NB4 (cell line): ENCODE measurements at regions not wholly inside any gene's neighbourhood (a gene's known extent, or its start where the extent isn't known, plus 50 kb on each side); places are given as distances from the start of the nearest gene placed in this dataset.
A peak's percentile ranks its signal among the peaks of the same experiment; 100 is the strongest.
"Not testable (repeated sequence)": the region's sequence is repeated elsewhere in the genome, so short reads cannot be mapped to it uniquely, and the experiment has no call there.

Experiments
- DNase-seq: peaks from one replicate; pipeline ENCODE4 v3.0.0; 2010; ENCODE audit warnings: low read depth
- H3K4me3 ChIP-seq: one replicate; pipeline ENCODE4 v1.5.1; 2011; ENCODE audit warnings: mild to moderate bottlenecking, low read depth, low read length, moderate library complexity

DNA sequence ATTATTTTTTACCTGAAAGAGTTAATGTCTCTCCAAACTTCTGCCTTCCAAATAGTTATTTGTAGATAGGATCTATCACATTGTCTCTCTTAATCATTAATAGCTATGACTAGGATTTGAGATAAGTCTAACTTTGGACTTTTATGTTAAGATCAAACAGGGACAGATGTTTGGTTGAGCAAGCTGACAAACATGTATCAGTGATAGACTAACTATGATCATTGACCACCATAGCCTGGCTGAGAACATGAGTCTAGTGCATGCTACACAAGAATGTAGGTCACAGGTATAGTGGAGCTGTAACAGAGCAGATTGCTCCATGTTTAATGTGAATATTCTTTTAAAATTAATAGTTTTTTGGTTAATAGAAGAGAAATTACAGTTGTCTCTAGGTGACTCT is 52.0 kb downstream of the SYT15B start:
- not testable (repeated sequence) for H3K4me3 ChIP-seq, DNase-seq

DNA sequence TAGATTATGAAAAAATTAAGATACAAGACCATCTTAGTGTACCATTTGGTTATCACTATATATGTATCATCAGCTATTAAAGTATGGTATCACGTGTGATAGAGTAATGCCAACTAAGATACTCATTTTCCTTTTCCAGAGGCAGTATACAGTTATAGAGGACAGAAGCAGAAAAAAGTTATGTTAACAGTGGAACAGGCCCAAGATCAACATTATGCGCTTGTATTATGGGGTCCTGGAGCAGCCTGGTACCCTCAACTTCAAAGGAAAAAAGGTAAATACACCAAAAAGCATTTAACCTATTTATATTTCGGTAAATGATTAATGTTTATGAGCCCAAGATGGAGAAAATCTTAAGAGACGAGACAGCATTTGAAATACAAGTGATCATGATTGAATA is 52.9 kb downstream of the SYT15B start:
- not testable (repeated sequence) for DNase-seq

DNA sequence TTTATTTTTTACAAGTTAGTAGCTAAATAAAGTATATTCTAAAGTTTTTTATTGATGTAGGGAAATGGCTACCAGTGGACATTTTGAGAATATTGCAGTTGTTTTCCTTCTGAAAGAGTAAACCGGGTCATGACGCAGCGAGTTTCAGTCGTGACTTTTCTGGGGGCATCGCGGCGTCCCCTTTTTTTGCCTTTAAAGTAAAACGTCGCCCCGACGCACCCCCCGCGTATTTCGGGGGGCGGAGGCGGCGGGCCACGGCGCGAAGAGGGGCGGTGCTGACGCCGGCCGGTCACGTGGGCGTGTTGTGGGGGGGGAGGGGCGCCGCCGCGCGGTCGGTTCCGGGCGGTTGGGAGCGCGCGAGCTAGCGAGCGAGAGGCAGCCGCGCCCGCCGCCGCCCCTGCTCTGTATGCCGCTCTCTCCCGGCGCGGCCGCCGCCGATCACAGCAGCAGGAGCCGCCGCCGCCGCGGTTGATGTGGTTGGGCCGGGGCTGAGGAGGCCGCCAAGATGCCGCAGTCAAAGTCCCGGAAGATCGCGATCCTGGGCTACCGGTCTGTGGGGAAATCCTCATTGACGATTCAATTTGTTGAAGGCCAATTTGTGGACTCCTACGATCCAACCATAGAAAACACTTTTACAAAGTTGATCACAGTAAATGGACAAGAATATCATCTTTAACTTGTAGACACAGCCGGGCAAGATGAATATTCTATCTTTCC is 57.5 kb downstream of the SYT15B start:
- H3K4me3 ChIP-seq, result peak overlapping the region; percentile 59
- peak; percentile 13 for DNase-seq

More for the DNA sequence above, 52.9 kb downstream of the SYT15B start:
- H3K4me3 ChIP-seq, result not testable (repeated sequence)

DNA sequence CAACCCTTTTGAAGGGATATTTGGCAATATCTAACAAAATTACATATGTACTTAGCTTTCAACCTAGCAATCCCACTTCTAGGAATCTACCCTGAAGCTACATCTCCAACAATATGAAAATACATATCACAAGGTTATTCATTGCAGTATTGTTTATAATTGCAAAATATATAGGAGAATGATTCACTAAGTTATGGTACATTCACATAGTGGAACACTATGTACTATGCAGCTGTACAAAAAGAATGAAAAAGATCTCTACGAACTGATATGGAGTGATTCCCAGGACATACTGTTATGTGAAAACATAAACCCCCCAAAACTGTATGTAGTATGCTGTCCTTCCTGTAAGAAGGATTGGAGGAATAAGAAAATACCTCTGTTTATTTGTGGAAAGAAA is 62.1 kb downstream of the SYT15B start:
- not testable (repeated sequence) for DNase-seq, H3K4me3 ChIP-seq

DNA sequence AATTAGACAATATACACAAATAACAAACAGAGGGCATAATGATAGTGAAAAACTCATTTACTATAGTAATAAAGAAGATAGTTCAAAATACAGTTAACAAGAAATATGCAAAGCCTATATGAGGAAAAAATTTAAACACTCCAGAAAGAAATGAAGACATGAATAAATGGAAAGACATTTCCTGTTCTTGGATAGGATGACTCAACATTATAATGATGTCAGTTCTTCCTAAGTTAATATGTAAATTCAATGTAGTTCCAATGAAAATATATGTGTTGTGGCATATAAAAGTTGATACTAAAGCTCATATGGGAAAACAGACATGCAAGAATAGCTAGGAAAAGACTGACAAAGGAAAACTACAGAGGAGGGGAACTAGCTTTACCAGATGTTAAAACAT is 63.5 kb downstream of the SYT15B start:
- not testable (repeated sequence) for DNase-seq, H3K4me3 ChIP-seq

DNA sequence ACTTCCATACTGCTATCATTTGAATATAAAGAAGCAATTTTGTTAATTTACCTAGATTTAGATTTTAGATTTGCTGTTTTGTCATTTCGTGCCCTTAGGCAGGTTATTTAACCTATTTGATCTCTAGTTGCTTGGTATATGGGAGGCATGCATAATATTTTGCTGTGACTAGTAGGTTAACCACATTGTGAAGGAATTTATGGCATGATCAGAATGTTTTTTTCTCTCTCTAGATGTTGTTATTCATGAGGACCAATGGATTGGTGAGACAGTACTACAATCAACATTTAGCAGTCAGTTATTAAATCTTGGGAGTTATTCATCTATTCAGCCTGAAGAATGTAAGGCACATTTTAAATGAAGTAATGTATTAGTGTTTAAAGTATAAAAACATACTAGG is 67.2 kb downstream of the SYT15B start:
- H3K4me3 ChIP-seq, DNase-seq: not testable (repeated sequence)

DNA sequence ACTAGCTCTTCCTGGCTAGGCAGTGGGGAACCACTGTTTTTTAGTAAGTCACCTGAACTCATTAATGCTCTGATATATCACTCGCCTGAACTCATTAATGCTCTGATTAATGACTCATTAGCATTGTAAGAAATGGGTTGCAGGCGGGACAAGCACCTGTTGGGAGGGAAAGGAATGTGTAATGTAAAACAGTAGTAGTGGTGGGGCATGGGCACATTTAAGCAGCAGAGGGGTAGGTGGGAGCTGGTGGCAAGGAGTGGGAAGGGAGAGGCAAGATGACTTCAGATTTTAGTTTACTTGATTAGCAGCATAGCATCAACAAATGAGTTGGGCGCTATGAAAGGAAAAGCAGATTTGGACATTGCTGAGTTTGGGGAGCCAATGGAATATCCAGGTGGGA is 68.2 kb downstream of the SYT15B start:
- H3K4me3 ChIP-seq, DNase-seq: not testable (repeated sequence)

DNA sequence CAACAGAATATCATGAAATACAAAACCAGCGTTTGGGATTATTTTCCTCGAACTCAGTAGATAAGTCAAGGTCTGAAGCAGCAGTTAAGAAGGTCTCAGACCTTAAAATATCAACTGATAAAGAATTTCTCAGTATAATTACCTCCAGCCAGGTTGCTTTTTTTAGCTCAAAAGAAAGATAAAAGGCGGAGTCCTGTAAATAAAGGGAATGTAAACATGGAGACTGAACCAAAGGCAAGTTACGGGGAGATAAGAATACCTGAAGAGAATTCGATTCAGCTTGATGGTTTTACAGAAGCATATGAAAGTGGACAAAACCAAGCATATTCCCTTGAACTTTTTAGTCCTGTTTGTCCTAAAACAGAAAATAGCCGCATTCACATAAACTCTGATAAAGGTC is 73.1 kb downstream of the SYT15B start:
- not testable (repeated sequence) for H3K4me3 ChIP-seq, DNase-seq

DNA sequence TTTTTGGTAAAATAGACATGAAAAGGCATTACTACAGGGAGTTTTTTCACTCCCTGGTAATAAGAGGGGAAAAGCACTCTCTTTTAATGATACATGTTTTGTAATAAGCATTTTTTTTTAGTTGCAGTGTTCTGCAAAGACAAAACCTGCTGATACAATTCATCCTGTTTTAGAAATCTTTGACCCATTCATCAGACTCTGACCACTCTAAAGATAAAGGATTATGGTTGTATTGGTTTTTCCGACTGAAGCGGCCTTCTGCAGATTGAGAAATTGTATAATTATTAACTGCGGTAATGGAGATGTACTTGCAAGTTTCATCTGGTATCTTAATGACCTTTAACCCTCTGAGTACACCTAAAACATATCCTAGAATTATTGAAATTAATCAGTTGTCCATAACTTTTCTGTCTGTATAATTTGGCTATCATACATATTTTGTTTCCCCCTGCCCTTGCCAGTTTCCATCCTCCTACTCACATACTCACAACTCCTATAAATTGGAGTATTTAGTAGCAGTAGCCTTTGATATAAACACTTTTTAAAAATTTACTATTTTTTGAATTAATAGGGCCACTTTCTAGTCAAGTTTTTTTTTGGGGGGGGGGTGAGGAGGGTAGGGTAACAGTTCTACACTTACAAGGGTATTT is 79.4 kb downstream of the SYT15B start:
- H3K4me3 ChIP-seq, DNase-seq: not testable (repeated sequence)

DNA sequence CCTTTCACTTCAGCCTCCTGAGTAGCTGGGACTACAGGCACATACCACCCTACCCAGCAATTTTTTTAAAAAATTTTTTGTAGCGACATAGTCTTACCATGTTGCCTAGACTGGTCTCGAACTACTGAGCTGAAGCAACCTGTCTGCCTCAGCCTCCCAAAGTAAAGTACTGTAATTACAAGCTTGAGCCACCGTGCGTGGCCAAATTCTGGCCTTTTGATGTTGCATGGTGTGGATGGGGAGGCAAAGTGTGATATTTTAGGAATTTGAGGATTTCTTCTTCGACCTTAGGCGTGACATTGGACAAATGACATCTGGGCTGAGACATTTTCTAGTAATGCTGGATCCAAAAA is 81.8 kb downstream of the SYT15B start:
- not testable (repeated sequence) for DNase-seq, H3K4me3 ChIP-seq

DNA sequence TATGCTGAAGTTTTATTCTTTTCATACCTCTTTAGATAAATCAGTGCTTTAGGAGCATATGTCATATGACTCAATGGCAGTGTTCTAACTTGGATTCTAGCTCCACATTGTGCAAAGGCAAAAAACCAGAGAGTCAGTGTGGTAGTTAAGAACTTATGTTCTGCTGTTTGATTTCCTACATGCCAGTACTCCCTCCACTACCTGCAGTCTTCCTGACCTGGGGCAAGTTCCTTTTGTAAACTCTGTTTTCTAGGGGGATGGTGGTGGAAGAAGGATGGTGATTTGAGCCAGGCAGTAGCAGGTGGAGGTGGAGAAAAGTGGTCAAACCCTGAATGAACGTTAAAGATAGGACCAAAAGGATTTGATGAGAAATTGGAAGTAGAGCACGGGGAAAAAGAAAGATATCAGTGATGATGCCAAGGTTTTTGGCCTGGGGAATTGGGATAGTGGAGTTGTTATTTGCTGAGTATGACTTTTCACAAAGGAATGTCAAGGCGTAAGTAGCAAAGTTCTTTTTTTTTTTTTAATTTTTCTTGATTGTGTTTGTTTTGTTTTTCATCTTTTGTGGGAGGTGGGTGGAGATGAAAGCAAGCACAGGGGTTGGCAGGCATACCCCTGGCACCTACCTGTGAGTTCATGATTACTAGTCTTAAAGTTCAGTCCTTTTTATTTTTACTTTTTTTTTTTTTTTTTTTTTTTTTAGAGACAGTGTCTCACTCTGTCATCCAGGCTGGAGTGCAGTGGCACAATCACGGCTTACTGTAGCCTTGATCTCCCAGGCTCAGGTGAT is 82.3 kb downstream of the SYT15B start:
- not testable (repeated sequence) for H3K4me3 ChIP-seq, DNase-seq

DNA sequence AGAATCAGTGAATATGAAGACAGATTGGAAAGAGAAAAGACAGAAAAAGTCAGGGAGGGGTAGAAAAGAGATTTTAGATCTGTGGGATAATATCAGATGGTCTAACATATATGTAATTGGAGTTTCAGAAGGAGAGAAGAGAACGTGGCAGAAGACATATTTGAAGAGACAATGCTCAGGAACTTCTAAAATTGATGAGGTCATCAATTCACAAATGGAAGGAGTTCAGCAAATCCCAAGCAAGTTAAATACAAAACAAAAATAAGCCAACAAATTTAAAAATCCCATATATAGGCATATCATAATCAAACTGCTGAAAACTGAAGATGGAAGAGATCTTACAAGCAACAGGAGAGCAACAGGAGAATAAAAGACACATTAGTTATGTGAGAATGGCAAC is 87.3 kb downstream of the SYT15B start:
- H3K4me3 ChIP-seq, DNase-seq: not testable (repeated sequence)

DNA sequence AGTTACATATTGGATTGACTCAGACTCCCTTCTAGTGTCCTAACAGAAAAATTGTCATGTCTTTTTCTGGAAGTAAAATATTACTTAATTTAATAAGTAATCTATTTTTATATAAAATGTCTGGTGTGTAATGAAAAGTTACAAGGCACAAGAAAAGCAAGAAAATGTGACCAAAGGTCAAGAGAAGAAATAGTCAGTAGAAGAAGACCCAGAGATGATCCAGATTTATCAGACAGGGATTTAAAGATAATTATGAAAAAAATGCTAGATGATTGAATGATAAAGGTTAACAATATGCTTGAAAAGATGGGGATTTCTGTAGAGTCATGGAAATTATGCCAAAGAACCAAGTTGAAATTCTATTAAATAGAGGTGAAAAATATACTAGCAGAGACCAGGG is 87.8 kb downstream of the SYT15B start:
- H3K4me3 ChIP-seq, DNase-seq: not testable (repeated sequence)

DNA sequence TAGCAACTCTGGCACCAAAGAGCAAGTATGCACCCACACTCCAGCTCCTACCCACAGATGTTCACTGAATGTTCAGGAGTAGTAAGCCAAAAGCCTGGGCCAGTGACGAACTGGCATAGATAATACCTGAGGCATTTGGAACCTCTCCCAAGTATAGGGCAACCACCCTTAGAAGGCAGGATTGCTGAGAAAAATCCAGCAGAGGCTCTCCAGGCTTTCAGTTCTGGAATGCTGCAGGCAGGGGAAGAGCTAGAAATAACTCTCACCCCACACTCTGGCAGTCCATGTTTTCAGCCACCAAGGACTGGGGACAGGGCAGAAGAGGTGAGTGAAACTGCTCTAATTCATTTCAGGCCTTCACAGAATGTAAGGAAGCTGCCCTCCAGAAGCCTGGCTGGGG is 90.3 kb downstream of the SYT15B start:
- H3K4me3 ChIP-seq, DNase-seq: not testable (repeated sequence)

DNA sequence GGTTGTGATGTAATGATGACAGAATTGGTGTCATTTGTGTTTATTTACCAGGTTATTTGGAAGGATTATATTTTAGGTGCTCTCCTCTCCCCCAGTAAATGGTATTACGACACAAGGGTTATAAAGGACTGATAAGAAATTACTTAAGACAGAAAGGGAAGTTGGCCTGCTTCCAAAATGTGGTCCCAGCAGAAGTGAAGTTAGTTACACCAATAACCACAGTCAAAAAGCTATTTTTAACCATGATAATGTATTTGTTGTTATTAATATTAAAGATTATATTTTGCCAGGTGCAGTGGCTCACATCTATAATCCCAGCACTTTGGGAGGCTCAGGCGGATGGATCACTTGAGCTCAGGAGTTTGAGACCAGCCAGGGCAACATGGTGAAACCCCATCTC is 92.5 kb downstream of the SYT15B start:
- not testable (repeated sequence) for DNase-seq, H3K4me3 ChIP-seq

DNA sequence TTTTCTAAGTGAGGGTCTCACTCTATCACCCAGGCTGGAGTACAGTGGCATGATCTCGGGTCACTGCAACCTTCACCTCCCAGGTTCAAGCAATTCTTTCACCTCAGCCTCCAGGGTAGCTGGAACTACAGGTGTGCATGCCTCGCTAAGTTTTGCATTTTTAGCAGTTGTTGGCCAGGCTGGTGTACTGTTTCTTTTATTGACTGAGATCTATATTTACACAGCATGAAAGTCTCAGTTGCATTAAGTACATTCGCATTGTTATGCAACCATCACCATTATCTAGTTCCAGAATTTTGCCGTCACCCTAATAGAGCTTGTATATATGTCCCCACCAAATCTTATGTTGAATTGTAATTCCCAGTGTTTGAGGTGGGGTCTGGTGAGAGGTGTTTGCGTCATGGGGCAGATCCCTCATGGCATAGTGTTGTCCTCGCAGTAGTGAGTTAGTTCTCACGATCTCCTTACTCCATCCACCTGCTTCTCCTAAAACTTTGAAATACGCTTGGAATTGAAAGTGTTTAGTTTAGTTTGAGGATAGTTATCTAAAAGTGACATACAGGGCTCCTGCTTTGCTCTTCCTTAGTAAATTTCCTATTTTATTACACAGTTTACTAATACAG is 101.3 kb downstream of the SYT15B start:
- H3K4me3 ChIP-seq, DNase-seq: not testable (repeated sequence)

DNA sequence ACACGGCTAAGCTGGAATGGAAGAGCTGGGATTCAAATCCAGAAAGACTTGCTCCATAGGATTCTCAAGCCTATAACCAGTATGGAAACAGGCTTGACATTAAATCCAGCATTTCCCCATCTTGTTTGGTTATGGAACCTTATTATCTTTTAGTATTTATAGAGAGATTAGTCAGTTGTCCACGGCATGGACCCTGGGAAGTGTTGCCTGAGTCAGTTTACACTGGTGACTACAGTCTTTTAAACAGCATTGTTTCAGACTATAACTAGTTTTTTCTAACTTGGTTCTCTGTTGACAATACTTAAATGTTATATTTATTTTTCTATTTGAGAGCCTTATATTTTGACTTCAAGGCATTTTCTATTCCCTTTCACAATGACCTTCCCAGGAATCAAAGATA is 106.7 kb downstream of the SYT15B start:
- not testable (repeated sequence) for DNase-seq

DNA sequence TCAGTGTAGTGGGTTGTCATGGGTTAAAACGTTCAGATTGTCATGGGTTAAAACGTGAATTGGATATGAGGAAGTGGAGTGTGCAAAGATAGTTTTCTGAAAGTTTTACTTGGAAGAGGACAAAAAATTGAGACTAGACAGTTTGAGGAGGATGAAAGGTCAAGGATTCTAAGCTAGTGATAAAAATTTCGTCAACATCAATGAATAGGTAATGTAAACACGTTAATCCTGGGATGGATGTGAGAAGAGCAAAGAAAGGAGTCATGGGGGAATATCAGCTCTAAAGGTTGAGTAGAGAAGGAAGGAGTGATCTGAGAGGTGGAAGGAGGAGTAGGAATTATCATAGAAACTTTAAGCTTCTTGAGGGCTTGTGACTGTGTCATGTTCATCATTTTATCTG is 109.2 kb downstream of the SYT15B start:
- not testable (repeated sequence) for DNase-seq, H3K4me3 ChIP-seq

More for the DNA sequence above, 106.7 kb downstream of the SYT15B start:
- H3K4me3 ChIP-seq, result not testable (repeated sequence)

DNA sequence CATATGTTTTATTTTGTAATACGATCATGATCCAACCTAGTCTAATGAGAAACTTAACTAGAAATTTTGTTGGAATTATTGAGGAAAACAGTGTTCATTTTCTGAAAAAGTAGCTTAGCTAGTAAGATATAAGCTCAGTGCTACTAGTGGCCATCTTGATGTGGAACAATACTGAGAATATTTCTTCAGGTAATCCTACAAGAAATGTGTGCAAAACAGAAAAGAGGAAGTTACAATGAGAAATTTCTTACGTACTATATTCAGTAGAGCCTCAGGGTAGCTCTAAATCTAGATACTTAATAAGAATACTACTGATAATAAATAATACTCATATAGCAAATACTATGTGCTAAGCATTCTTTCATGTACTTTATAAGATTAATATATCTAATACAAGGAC is 114.8 kb downstream of the SYT15B start:
- DNase-seq, H3K4me3 ChIP-seq: not testable (repeated sequence)
